ENCODE measurements at regions not wholly inside any gene's neighbourhood (a gene's known extent, or its start where the extent isn't known, plus 50 kb on each side); places are given as distances from the start of the nearest gene placed in this dataset.

DNA sequence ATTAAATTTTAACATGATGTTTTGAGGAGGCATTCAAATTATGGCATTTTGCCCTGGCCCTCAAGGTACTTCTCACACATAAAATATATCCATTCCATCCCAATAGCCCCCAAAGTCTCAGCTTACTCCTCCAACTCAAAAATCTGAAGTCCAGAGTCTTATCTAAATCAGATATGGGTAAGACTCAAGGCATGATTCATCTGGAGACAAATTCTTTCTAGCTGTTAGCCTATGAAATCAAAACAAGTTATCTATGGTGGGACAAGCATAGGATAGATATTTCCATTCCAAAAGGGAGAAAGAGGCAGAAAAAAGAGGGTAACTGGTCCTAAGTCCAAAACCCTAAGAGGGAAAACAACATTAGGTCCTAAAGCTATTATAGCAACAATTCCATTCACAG, 408.4 kb downstream of the ZNF608 start:
- POLR2A ChIA-PET, result no interaction called here
- H3K4me2 ChIP-seq (ENCODE audit: insufficient read depth, low read length), result no peak overlapping the region
- DNase-seq (ENCODE audit: low read depth, low spot score) (no peak), FAIRE-seq (no peak)
- H3K27ac ChIP-seq (ENCODE audit: insufficient read depth, low read depth, low read length), result no peak overlapping the region
- no peaks in the 10 kb centered on the region for H4K20me1 ChIP-seq (replicated peaks; ENCODE audit: control insufficient read depth, extremely low read depth, insufficient read depth, low read length)
- H3K9me3 ChIP-seq (replicated peaks; ENCODE audit: control insufficient read depth, insufficient read depth, low read length), result no peaks in the 10 kb centered on the region
- no peaks in the 10 kb centered on the region for H3K79me2 ChIP-seq (ENCODE audit: control insufficient read depth, insufficient read depth, low read length)
- H3K4me1 ChIP-seq (ENCODE audit: control insufficient read depth, extremely low read depth, insufficient read depth, low read length), result no peaks in the 10 kb centered on the region
- H3K9ac ChIP-seq (replicated peaks; ENCODE audit: extremely low read depth, insufficient read depth, low read length), result no peak overlapping the region
- H3K36me3 ChIP-seq (ENCODE audit: control insufficient read depth in 2 of 2, extremely low read depth in 1 of 2, insufficient read depth in 2 of 2, low read length in 2 of 2), result no peaks in the 10 kb centered on the region
- dilution Hi-C loops (cut with MboI; ENCODE audit: extremely low pct_ligation_motif_present, low sequenced_read_pairs), result no loop called here
- BruUV-seq (replicated peaks), result no TSS peak
- TF ChIP-seq MYC (IDR thresholded peaks at IDR 0.05; ENCODE audit: low read depth, low read length) (no peak), POLR2A (IDR thresholded peaks at IDR 0.05; ENCODE audit: low read depth, low read length) (no peak)
- peaks cover 0 to 3% of the 10 kb centered on the region in 2 experiments for H3K27me3 ChIP-seq (ENCODE audit: control insufficient read depth in 2 of 2, insufficient read depth in 2 of 2, low read length in 2 of 2)
- no peak overlapping the region for H3K4me3 ChIP-seq (replicated peaks in 1 of 3; ENCODE audit: insufficient read depth in 1 of 3, low read depth in 1 of 3, low read length in 3 of 3)
- CTCF ChIA-PET, result no interaction called here
- intact Hi-C loops (cut with micrococcal nuclease), result no loop called here
- H2AFZ ChIP-seq (ENCODE audit: low read depth, low read length), result no peak overlapping the region
- no peaks in the 10 kb centered on the region for H3K9me1 ChIP-seq (replicated peaks; ENCODE audit: control insufficient read depth, extremely low read depth, insufficient read depth, low read length)

DNA sequence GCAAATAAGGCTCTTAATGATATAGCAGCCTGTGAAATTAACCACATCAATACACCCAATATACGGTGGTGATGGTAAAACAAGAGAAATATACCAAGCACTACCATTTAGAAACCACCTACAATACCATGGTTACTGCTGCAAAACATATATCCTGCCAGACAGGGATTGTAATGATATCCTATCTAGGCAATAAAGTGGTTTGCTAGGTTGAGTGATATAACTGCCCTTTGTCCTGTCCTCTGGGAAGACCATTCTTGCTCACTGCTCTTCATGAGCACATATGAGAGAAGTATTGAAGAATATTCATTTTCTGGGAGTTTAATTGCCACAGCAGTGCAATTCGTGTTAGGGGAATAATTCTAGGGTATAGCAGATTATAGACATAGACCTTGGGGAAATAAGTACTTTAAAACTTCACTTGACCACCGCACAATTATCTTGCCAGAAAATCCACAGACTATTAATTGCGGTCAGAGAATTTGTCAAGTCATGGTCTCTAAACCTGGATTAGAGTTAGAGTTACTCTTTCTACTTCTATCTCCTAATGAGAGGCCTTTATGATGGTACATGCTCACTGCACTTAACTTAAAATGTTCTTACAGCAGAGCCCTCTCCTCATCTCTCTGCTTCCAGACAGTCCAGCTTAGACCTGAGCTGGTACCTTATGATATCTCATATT, 413.0 kb downstream of the ZNF608 start:
- FAIRE-seq (no peak), DNase-seq (ENCODE audit: low read depth, low spot score) (no peak)
- H4K20me1 ChIP-seq (replicated peaks; ENCODE audit: control insufficient read depth, extremely low read depth, insufficient read depth, low read length), result no peaks in the 10 kb centered on the region
- H3K9ac ChIP-seq (replicated peaks; ENCODE audit: extremely low read depth, insufficient read depth, low read length), result no peak overlapping the region
- H3K79me2 ChIP-seq (ENCODE audit: control insufficient read depth, insufficient read depth, low read length), result no peaks in the 10 kb centered on the region
- TF ChIP-seq CTCF (IDR thresholded peaks at IDR 0.05; ENCODE audit: extremely low read depth in 1 of 2, insufficient read depth in 1 of 2, low read depth in 1 of 2, low read length in 2 of 2), result no peak
- no peak for TF ChIP-seq JUN (IDR thresholded peaks at IDR 0.05; ENCODE audit: borderline replicate concordance, insufficient read depth, insufficient read length, low read depth)
- TF ChIP-seq POLR2AphosphoS5 (IDR thresholded peaks at IDR 0.05; ENCODE audit: insufficient read depth, low read depth, low read length), result no peak
- TF ChIP-seq MYC (IDR thresholded peaks at IDR 0.05; ENCODE audit: low read depth, low read length), result no peak
- H2AFZ ChIP-seq (ENCODE audit: low read depth, low read length), result no peak overlapping the region
- no peaks in the 10 kb centered on the region for H3K36me3 ChIP-seq (ENCODE audit: control insufficient read depth in 2 of 2, extremely low read depth in 1 of 2, insufficient read depth in 2 of 2, low read length in 2 of 2)
- POLR2A ChIA-PET, result no interaction called here
- intact Hi-C loops (cut with micrococcal nuclease) (no loop called here), dilution Hi-C loops (cut with MboI; ENCODE audit: extremely low pct_ligation_motif_present, low sequenced_read_pairs) (no loop called here)
- no peaks in the 10 kb centered on the region for H3K27me3 ChIP-seq (ENCODE audit: control insufficient read depth in 2 of 2, insufficient read depth in 2 of 2, low read length in 2 of 2)
- BruUV-seq (replicated peaks), result no TSS peak
- H3K27ac ChIP-seq (ENCODE audit: insufficient read depth, low read depth, low read length), result no peak overlapping the region
- CTCF ChIA-PET, result no interaction called here
- H3K9me3 ChIP-seq (replicated peaks; ENCODE audit: control insufficient read depth, insufficient read depth, low read length), result no peaks in the 10 kb centered on the region
- no peak overlapping the region for H3K4me3 ChIP-seq (replicated peaks in 1 of 3; ENCODE audit: insufficient read depth in 1 of 3, low read depth in 1 of 3, low read length in 3 of 3)
- no peak overlapping the region for H3K4me2 ChIP-seq (ENCODE audit: insufficient read depth, low read length)
- H3K4me1 ChIP-seq (ENCODE audit: control insufficient read depth, extremely low read depth, insufficient read depth, low read length), result no peaks in the 10 kb centered on the region
- H3K9me1 ChIP-seq (replicated peaks; ENCODE audit: control insufficient read depth, extremely low read depth, insufficient read depth, low read length), result no peaks in the 10 kb centered on the region

Data from endothelial cell of umbilical vein (primary cell).